ENCODE measurements at regions not wholly inside any gene's neighbourhood (a gene's known extent, or its start where the extent isn't known, plus 50 kb on each side); places are given as distances from the start of the nearest gene placed in this dataset.
"Not testable (repeated sequence)": the region's sequence is repeated elsewhere in the genome, so short reads cannot be mapped to it uniquely, and the experiment has no call there.

DNA sequence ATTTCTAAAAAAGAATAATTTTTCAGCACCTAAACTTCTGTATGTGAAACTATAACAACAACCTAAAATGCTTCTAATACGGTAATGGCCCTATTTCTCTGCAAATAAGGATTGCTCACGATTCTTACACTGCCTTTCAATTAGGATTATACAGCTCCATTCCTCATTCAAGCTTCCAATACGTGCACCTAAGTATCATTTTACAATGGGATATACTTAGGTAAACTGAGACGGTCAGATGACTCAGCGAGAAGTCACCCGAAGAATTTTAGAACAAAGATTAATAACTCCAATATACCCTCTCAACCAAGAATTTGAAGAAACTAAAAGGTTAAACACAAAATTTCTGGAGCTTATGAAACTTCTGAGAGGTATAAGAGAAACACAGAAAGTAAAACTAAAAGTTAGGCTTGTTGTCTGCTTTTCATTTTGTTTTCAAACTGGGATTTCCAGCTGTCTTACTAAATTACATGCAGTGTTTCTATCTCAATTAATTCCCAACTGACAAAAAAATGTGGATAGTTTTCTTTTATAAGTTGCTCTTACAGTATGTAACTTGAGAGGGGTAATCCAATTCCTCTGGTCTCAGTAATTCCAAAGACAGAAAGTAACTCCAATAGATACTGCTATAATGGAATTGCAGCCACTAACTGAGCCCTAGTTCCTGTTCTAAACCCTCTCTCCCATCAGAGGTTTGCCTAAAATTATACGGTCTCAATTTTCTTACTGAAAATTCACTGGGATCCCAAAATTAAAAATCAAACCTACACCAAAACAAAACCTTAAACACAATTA, 69.9 kb upstream of the NBPF20 start:
- TF ChIP-seq, protein P1, sequence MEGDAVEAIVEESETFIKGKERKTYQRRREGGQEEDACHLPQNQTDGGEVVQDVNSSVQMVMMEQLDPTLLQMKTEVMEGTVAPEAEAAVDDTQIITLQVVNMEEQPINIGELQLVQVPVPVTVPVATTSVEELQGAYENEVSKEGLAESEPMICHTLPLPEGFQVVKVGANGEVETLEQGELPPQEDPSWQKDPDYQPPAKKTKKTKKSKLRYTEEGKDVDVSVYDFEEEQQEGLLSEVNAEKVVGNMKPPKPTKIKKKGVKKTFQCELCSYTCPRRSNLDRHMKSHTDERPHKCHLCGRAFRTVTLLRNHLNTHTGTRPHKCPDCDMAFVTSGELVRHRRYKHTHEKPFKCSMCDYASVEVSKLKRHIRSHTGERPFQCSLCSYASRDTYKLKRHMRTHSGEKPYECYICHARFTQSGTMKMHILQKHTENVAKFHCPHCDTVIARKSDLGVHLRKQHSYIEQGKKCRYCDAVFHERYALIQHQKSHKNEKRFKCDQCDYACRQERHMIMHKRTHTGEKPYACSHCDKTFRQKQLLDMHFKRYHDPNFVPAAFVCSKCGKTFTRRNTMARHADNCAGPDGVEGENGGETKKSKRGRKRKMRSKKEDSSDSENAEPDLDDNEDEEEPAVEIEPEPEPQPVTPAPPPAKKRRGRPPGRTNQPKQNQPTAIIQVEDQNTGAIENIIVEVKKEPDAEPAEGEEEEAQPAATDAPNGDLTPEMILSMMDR (IDR thresholded peaks at IDR 0.05): not testable (repeated sequence)
- not testable (repeated sequence) for TF ChIP-seq POLR2A, EP300 (IDR thresholded peaks at IDR 0.05)

Measured in ovary (tissue), 3 donors.